ENCODE measurements at regions not wholly inside any gene's neighbourhood (a gene's known extent, or its start where the extent isn't known, plus 50 kb on each side); places are given as distances from the start of the nearest gene placed in this dataset.

- no peak overlapping the region for H3K4me2 ChIP-seq (ENCODE audit: low read depth, low read length)
- no peak overlapping the region for H3K9ac ChIP-seq (ENCODE audit: low read depth, low read length)
- no peak overlapping the region for H2AFZ ChIP-seq (replicated peaks; ENCODE audit: low read length, poor library complexity)
- WGBS, 2 experiments (ENCODE audit: extremely low coverage in 2 of 2, insufficient read length in 1 of 2): no CpG with 5 or more reads among the region's 4 CpGs
- no TSS peak for BruUV-seq (replicated peaks)
- ATAC-seq (ENCODE audit: low read depth) (no peak), DNase-seq (no peak)
- H3K27ac ChIP-seq (ENCODE audit: insufficient read depth, low read length): no peak overlapping the region
- no peak overlapping the region for H3K14ac ChIP-seq (replicated peaks; ENCODE audit: low read depth, low read length)
- ChIA-PET CTCF (interaction anchor here (1.0 kb wide), 1 partner anchor 13 kb away, joined by 3 read pairs; no protein-coding TSS in a partner anchor), POLR2A (ENCODE audit: unreplicated experiment) (no interaction called here)
- no peak overlapping the region for H4K5ac ChIP-seq (ENCODE audit: low read depth, low read length)
- no peak overlapping the region for H2BK20ac ChIP-seq (ENCODE audit: low read depth, low read length)
- dilution Hi-C loops (cut with HindIII; ENCODE audit: low sequenced_read_pairs, unreplicated experiment): no loop called here
- H3K4me1 ChIP-seq (ENCODE audit: control insufficient read depth, insufficient read depth, low read length): no peaks in the 10 kb centered on the region
- H3K56ac ChIP-seq (ENCODE audit: extremely low read depth, insufficient read depth, low read length): no peak overlapping the region
- H2BK15ac ChIP-seq (ENCODE audit: low read depth, low read length): no peak overlapping the region
- H3K9me3 ChIP-seq (ENCODE audit: control insufficient read depth, insufficient read depth, low read length): no peaks in the 10 kb centered on the region
- no peak overlapping the region for H3K18ac ChIP-seq (ENCODE audit: low read depth, low read length)
- no peak overlapping the region for H2AK5ac ChIP-seq (ENCODE audit: low read depth, low read length)
- in situ Hi-C loops (cut with MboI; ENCODE audit: low sequenced_read_pairs): no loop called here
- peaks cover 1% of the 10 kb centered on the region; the same call in 1 of the 2 replicates for H3K27me3 ChIP-seq (ENCODE audit: control insufficient read depth, insufficient read depth, low read length)
- no peak overlapping the region for H3K23ac ChIP-seq (ENCODE audit: low read depth, low read length)
- no peak overlapping the region for H2AK9ac ChIP-seq (replicated peaks; ENCODE audit: low read depth, low read length, poor library complexity)
- no peaks in the 10 kb centered on the region for H3K79me1 ChIP-seq (ENCODE audit: low read depth in 1 of 2, low read length in 2 of 2)
- no peak overlapping the region for H3K4ac ChIP-seq (ENCODE audit: low read depth, low read length)
- intact Hi-C loops (cut with micrococcal nuclease): no loop called here
- no peak overlapping the region for H2BK5ac ChIP-seq (ENCODE audit: low read depth, low read length, poor library complexity, severe bottlenecking)
- H3K4me3 ChIP-seq (ENCODE audit: insufficient read depth, low read depth, low read length): no peak overlapping the region
- H4K8ac ChIP-seq (ENCODE audit: low read depth in 2 of 2, low read length in 2 of 2): no peak overlapping the region
- no peaks in the 10 kb centered on the region for H4K20me1 ChIP-seq (ENCODE audit: insufficient read depth, low read length)
- no peaks in the 10 kb centered on the region for H3K9me1 ChIP-seq (ENCODE audit: insufficient read depth, low read length)
- no peak overlapping the region for H2BK120ac ChIP-seq (ENCODE audit: low read depth, low read length)
- H3K36me3 ChIP-seq (ENCODE audit: control insufficient read depth, insufficient read depth, low read length): no peaks in the 10 kb centered on the region
- TF ChIP-seq POLR2A (IDR thresholded peaks at IDR 0.05; ENCODE audit: low read depth, low read length): no peak
- TF ChIP-seq CEBPB (IDR thresholded peaks at IDR 0.05; ENCODE audit: low read depth, low read length): no peak
- TF ChIP-seq MAFK (IDR thresholded peaks at IDR 0.05; ENCODE audit: low read depth, low read length): no peak
- no peak for TF ChIP-seq ELK1 (IDR thresholded peaks at IDR 0.05; ENCODE audit: borderline replicate concordance, low read depth, low read length)
- TF ChIP-seq MAZ (IDR thresholded peaks at IDR 0.05; ENCODE audit: borderline replicate concordance, low read depth, low read length): no peak
- no peak for TF ChIP-seq FOS (IDR thresholded peaks at IDR 0.05; ENCODE audit: low read depth, low read length)
- no peak for TF ChIP-seq NFE2L2 (IDR thresholded peaks at IDR 0.05; ENCODE audit: low read depth, low read length)
- no peak for TF ChIP-seq RFX5 (IDR thresholded peaks at IDR 0.05; ENCODE audit: low read depth, low read length)
- no peak for TF ChIP-seq RAD21 (IDR thresholded peaks at IDR 0.05; ENCODE audit: low read length)
- H4K91ac ChIP-seq (ENCODE audit: insufficient read depth, low read depth, low read length): no peak overlapping the region
Measured at GRCh38 chr13:37927561-37927960, 58.0 kb upstream of the TRPC4 start.
